ENCODE measurements at regions not wholly inside any gene's neighbourhood (a gene's known extent, or its start where the extent isn't known, plus 50 kb on each side); places are given as distances from the start of the nearest gene placed in this dataset.
A peak's percentile ranks its signal among the peaks of the same experiment; 100 is the strongest.
"Not testable (repeated sequence)": the region's sequence is repeated elsewhere in the genome, so short reads cannot be mapped to it uniquely, and the experiment has no call there.

- no peak for DNase-seq (ENCODE audit: low read depth, low spot score)
- in situ Hi-C loops (cut with HindIII; ENCODE audit: low pct_unique_long_range_greater_than_20kb, low sequenced_read_pairs), result no loop called here
Measured at GRCh38 chr2:150697596-150697995, 210.1 kb upstream of the RND3 start.

DNA sequence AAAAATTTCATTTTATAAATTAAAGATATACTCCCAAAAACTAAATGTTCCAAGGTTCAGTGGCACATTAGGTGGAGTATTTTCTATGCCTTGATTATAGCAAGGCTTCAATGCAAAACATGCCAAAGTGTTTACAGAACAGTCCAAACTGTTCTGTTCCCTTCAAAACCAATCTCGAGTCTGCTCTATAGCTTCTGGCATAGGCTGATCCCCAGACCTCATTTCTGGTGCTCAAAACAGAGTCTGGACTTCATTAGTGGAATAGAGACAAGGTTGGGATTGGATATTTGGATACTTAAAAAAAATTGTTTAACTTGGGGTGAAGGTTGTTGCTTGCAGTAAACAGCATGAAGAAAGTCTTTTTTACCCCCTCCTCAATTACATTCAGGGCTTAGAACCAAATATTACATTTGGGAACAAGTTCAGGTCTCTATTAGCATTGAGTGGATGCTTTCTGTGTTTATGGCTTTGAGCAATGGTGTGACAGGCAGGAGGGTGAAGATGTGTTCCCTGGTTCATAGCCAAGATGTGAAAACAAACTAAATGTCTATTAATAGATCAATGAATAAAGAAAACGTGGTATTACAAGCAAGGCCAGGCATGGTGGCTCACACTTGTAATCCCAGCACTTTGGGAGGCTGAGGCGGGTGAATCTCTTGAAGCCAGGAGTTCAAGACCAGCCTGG, 208.1 kb upstream of the RND3 start:
- in situ Hi-C loops (cut with HindIII; ENCODE audit: low pct_unique_long_range_greater_than_20kb, low sequenced_read_pairs), result no loop called here
- no peak for DNase-seq (ENCODE audit: low read depth, low spot score)

- in situ Hi-C loops (cut with HindIII; ENCODE audit: low pct_unique_long_range_greater_than_20kb, low sequenced_read_pairs), result no loop called here
- DNase-seq (ENCODE audit: low read depth, low spot score), result no peak
Measured at GRCh38 chr2:150693556-150693955, 206.1 kb upstream of the RND3 start.

DNA sequence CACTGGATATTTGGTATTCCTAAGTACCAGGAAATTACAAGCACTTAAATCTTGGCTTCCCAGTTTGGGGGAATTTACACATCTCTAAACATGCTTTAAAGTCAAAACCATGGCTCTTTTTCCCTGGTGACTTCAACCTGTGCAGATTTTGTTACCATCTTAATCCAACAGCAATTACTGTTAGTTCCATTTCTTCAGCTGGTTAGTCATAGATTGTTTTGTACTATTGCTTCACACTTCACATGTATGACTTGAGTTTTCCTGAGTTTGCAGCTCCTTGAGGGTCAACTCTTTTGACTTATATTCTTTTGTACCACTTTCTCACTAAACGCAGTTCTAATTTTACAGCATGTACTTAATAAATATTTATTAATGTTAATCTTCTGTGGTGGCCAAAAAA, 203.4 kb upstream of the RND3 start:
- DNase-seq (ENCODE audit: low read depth, low spot score), result no peak
- in situ Hi-C loops (cut with HindIII; ENCODE audit: low pct_unique_long_range_greater_than_20kb, low sequenced_read_pairs), result no loop called here

- in situ Hi-C loops (cut with HindIII; ENCODE audit: low pct_unique_long_range_greater_than_20kb, low sequenced_read_pairs), result no loop called here
- peak; percentile 72 for DNase-seq (ENCODE audit: low read depth, low spot score)
Measured at GRCh38 chr2:150690261-150690660, 202.8 kb upstream of the RND3 start.

GRCh38 chr2:150689590-150689989, 202.1 kb upstream of the RND3 start:
- no peak for DNase-seq (ENCODE audit: low read depth, low spot score)
- in situ Hi-C loops (cut with HindIII; ENCODE audit: low pct_unique_long_range_greater_than_20kb, low sequenced_read_pairs), result no loop called here

GRCh38 chr2:150688016-150688415, 200.5 kb upstream of the RND3 start:
- in situ Hi-C loops (cut with HindIII; ENCODE audit: low pct_unique_long_range_greater_than_20kb, low sequenced_read_pairs), result no loop called here
- no peak for DNase-seq (ENCODE audit: low read depth, low spot score)

- no peak for DNase-seq (ENCODE audit: low read depth, low spot score)
- in situ Hi-C loops (cut with HindIII; ENCODE audit: low pct_unique_long_range_greater_than_20kb, low sequenced_read_pairs), result no loop called here
Measured at GRCh38 chr2:150686391-150686790, 198.9 kb upstream of the RND3 start.

DNA sequence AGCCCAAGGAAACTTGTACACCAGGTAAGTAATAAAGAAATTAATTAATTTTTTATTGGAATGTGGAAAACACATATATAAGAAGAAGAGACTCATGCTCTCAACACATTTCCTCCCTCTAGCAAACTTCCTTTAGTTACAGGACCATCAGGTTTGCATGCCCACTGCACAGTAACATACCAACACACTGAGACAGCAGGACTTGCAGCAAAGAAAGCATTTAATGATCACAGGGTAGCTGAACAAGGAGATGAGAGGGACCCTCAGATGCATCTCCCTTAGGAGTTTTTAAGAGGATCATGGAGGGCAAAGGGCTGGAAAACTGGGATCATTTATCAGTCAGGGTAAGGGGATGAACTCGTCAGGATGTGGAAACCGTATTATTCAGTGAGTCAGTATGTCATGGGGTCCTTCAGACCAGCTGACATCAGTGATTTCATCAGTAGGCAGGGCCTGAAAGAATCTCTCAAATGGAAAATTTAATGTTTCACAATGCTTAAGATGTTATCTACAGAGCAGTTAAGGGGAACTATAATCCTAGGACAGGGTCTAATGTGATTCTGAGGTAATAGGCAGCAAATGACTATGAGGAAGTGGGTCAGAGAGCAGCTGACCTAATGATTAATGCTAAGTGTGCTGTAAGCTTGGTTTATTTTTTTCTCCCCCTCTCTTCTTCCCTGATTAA, 193.8 kb upstream of the RND3 start:
- DNase-seq (ENCODE audit: low read depth, low spot score), result peak; percentile 10

GRCh38 chr2:150679456-150680120, 192.1 kb upstream of the RND3 start:
- DNase-seq (ENCODE audit: low read depth, low spot score), result no peak
- in situ Hi-C loops (cut with HindIII; ENCODE audit: low pct_unique_long_range_greater_than_20kb, low sequenced_read_pairs), result no loop called here

More for the DNA sequence above, 193.8 kb upstream of the RND3 start:
- in situ Hi-C loops (cut with HindIII; ENCODE audit: low pct_unique_long_range_greater_than_20kb, low sequenced_read_pairs), result no loop called here

DNA sequence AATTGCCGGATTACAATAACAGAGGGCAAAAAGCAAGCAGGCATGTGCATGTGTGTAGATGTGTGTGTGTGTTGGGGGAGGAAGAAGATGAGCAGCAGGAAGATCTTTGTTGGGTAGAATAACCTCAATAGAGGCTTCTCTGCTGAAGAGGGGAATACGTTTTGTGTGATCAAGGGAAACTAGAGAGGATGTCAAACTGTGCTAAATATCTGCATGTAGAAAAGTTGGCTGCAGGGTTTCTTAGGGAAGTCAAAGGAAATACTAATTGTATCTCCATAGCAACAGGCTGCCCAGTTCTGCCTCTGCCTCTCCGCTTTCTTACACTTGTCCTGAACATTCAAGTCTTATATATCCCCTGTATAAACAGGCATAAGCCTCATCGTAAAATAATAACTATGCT, 190.1 kb upstream of the RND3 start:
- in situ Hi-C loops (cut with HindIII; ENCODE audit: low pct_unique_long_range_greater_than_20kb, low sequenced_read_pairs), result no loop called here
- DNase-seq (ENCODE audit: low read depth, low spot score), result no peak

- in situ Hi-C loops (cut with HindIII; ENCODE audit: low pct_unique_long_range_greater_than_20kb, low sequenced_read_pairs), result no loop called here
- no peak for DNase-seq (ENCODE audit: low read depth, low spot score)
Measured at GRCh38 chr2:150676747-150677383, 189.4 kb upstream of the RND3 start.

DNA sequence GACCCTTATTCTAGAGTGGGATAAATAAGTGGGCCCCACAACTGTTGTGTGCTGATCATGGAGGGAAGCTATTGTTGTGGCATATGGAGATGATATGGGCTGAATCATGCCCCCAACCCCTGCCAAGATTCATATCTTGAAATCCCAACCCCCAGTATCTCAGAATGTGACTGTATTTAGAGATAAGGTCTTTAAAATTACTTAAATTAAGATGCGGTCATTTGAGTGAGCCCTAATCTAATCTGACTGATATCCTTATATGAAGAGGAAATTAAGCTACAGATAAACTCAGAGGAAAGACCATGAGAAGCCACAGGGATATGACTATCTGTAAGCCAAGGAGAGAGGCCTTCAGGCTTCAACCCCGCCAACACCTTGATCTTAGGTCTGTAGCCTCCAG, 188.3 kb upstream of the RND3 start:
- DNase-seq (ENCODE audit: low read depth, low spot score), result no peak
- in situ Hi-C loops (cut with HindIII; ENCODE audit: low pct_unique_long_range_greater_than_20kb, low sequenced_read_pairs), result no loop called here

- in situ Hi-C loops (cut with HindIII; ENCODE audit: low pct_unique_long_range_greater_than_20kb, low sequenced_read_pairs), result no loop called here
Measured at GRCh38 chr2:150674283-150674682, 186.8 kb upstream of the RND3 start.

GRCh38 chr2:150672311-150672710, 184.8 kb upstream of the RND3 start:
- no peak for DNase-seq (ENCODE audit: low read depth, low spot score)
- in situ Hi-C loops (cut with HindIII; ENCODE audit: low pct_unique_long_range_greater_than_20kb, low sequenced_read_pairs), result no loop called here

More at GRCh38 chr2:150674283-150674682, 186.8 kb upstream of the RND3 start:
- DNase-seq (ENCODE audit: low read depth, low spot score), result no peak

DNA sequence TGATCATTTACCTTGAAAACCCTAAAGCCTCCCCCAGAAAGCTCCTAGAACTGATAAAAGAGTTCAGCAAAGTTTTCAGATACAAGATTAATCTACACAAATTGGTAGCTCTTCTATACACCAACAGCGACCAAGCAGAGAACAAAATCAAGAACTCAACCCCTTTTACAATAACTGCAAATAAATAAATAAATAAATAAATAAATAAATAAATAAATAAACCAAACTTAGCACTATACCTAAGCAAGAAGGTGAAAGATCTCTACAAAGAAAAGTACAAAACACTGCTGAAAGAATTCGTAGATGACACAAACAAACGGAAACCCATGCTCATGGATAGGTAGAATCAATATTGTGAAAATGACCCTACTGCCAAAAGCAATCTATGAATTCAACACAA, 182.0 kb upstream of the RND3 start:
- DNase-seq (ENCODE audit: low read depth, low spot score), result no peak
- in situ Hi-C loops (cut with HindIII; ENCODE audit: low pct_unique_long_range_greater_than_20kb, low sequenced_read_pairs), result no loop called here

DNA sequence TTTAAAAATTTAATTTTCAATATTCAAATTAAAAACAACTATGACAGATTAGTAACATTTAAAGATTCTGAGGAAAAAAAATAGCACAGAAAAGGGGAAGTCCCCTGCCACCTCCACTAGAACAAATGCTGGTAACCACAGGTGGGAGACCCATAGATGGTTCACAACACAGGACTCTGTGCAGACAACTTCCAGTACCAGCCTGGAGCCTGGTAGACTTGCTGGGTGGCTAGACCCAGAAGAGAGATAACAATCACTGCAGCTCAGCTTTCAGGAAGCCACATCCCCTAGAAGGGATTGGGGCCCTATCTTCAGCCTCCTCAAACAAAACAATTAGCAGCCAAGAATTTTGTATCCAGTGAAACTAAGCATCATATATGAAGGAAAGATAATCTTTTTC, 179.6 kb upstream of the RND3 start:
- DNase-seq (ENCODE audit: low read depth, low spot score); in situ Hi-C loops (cut with HindIII; ENCODE audit: low pct_unique_long_range_greater_than_20kb, low sequenced_read_pairs): not testable (repeated sequence)

DNA sequence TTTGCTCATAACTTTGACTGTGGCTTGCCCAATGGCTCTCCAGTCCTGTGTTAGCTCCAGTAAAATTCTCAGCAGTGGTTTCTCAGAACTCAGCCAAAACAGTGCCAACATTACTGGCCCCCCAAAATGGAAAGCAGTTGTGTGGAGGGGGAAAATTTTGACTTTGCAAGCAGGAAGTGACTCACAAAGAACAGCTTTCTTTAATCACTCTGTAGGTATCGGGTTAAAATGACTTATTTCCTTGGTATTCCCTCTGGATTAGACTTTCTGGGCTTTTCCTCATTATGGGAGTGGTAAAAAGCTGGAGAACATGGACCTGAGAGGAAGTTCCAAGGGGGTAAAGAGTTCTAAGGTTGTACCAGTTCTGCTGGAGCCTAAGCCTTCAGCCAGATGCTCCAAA, 175.7 kb upstream of the RND3 start:
- in situ Hi-C loops (cut with HindIII; ENCODE audit: low pct_unique_long_range_greater_than_20kb, low sequenced_read_pairs), result no loop called here
- no peak for DNase-seq (ENCODE audit: low read depth, low spot score)
